ENCODE measurements at regions not wholly inside any gene's neighbourhood (a gene's known extent, or its start where the extent isn't known, plus 50 kb on each side); places are given as distances from the start of the nearest gene placed in this dataset.

GRCh38 chr10:91354166-91355075 is 55.7 kb upstream of the HECTD2 start:
- no peaks in the 10 kb centered on the region for H3K27me3 ChIP-seq (ENCODE audit: insufficient read depth, low read length, poor library complexity)
- H3K56ac ChIP-seq (ENCODE audit: low read length): no peak overlapping the region
- no peak overlapping the region for H2BK120ac ChIP-seq (ENCODE audit: low read depth, low read length)
- no peak overlapping the region for H3K4me2 ChIP-seq (ENCODE audit: low read length)
- no peak overlapping the region for H3K9ac ChIP-seq (ENCODE audit: low read length)
- no CpG with 5 or more reads among the region's 4 CpGs for WGBS (ENCODE audit: extremely low coverage, insufficient coverage, low lambda C conversion rate)
- H4K8ac ChIP-seq (ENCODE audit: low read depth, low read length): no peak overlapping the region
- no peak overlapping the region for H2BK5ac ChIP-seq (ENCODE audit: low read length)
- H3K36me3 ChIP-seq (ENCODE audit: control insufficient read depth, insufficient read depth, low read length): no peaks in the 10 kb centered on the region
- no peak overlapping the region for H3K23ac ChIP-seq (ENCODE audit: low read length)
- H2BK15ac ChIP-seq (replicated peaks; ENCODE audit: low read depth): no peak overlapping the region
- no peaks in the 10 kb centered on the region for H3K79me1 ChIP-seq (ENCODE audit: low read length)
- DNase-seq: no peak
- H4K5ac ChIP-seq (ENCODE audit: low read length): no peak overlapping the region
- no peak overlapping the region for H3K4ac ChIP-seq (ENCODE audit: low read depth, low read length)
- no peak overlapping the region for H3K27ac ChIP-seq (ENCODE audit: low read depth, low read length)
- no peaks in the 10 kb centered on the region for H3K79me2 ChIP-seq (ENCODE audit: control insufficient read depth, insufficient read depth, low read length)
- H2AK5ac ChIP-seq (ENCODE audit: low read length): no peak overlapping the region
- H3K4me3 ChIP-seq (ENCODE audit: low read length): no peak overlapping the region
- H3K18ac ChIP-seq (ENCODE audit: low read length): no peak overlapping the region
- no peaks in the 10 kb centered on the region for H3K4me1 ChIP-seq (ENCODE audit: control insufficient read depth, low read depth, low read length)

- no peak overlapping the region for H3K9ac ChIP-seq (ENCODE audit: low read length)
- H3K4me2 ChIP-seq (ENCODE audit: low read length): no peak overlapping the region
- no CpG with 5 or more reads among the region's 3 CpGs for WGBS (ENCODE audit: extremely low coverage, insufficient coverage, low lambda C conversion rate)
- H2BK120ac ChIP-seq (ENCODE audit: low read depth, low read length): no peak overlapping the region
- H3K79me1 ChIP-seq (ENCODE audit: low read length): no peaks in the 10 kb centered on the region
- H3K79me2 ChIP-seq (ENCODE audit: control insufficient read depth, insufficient read depth, low read length): no peaks in the 10 kb centered on the region
- H3K27ac ChIP-seq (ENCODE audit: low read depth, low read length): no peak overlapping the region
- no peak overlapping the region for H2BK5ac ChIP-seq (ENCODE audit: low read length)
- H4K8ac ChIP-seq (ENCODE audit: low read depth, low read length): no peak overlapping the region
- no peak for DNase-seq
- H3K36me3 ChIP-seq (ENCODE audit: control insufficient read depth, insufficient read depth, low read length): no peaks in the 10 kb centered on the region
- no peak overlapping the region for H2AK5ac ChIP-seq (ENCODE audit: low read length)
- no peak overlapping the region for H3K18ac ChIP-seq (ENCODE audit: low read length)
- H3K4me3 ChIP-seq (ENCODE audit: low read length): no peak overlapping the region
- no peaks in the 10 kb centered on the region for H3K27me3 ChIP-seq (ENCODE audit: insufficient read depth, low read length, poor library complexity)
- H3K56ac ChIP-seq (ENCODE audit: low read length): no peak overlapping the region
- H3K4ac ChIP-seq (ENCODE audit: low read depth, low read length): no peak overlapping the region
- no peaks in the 10 kb centered on the region for H3K4me1 ChIP-seq (ENCODE audit: control insufficient read depth, low read depth, low read length)
- no peak overlapping the region for H2BK15ac ChIP-seq (replicated peaks; ENCODE audit: low read depth)
- no peak overlapping the region for H4K5ac ChIP-seq (ENCODE audit: low read length)
- no peak overlapping the region for H3K23ac ChIP-seq (ENCODE audit: low read length)
These were observed 54.1 kb upstream of the HECTD2 start for GRCh38 chr10:91355998-91356397.

DNA sequence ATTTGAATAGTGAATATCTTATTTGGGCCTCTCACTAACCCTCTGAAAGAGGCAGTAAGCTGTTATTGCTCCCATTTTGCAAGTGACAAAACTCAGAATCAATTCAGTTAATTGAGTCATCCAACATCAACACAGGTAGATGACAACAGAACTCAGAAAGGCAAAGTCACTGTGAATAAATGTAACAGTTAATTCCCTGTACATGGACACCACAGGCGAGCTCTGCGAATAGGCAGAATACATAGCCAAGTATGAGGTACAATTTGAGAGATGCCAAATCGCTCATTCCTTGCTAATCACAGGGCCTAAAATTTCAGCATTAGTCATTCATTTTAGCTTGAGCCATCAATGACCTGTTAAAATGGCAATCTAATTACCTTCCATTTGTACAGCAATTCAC is 52.6 kb upstream of the HECTD2 start:
- no peaks in the 10 kb centered on the region for H3K27me3 ChIP-seq (ENCODE audit: insufficient read depth, low read length, poor library complexity)
- no peak overlapping the region for H2BK15ac ChIP-seq (replicated peaks; ENCODE audit: low read depth)
- H3K18ac ChIP-seq (ENCODE audit: low read length): no peak overlapping the region
- no peak overlapping the region for H2AK5ac ChIP-seq (ENCODE audit: low read length)
- H4K8ac ChIP-seq (ENCODE audit: low read depth, low read length): no peak overlapping the region
- H3K4me3 ChIP-seq (ENCODE audit: low read length): no peak overlapping the region
- no CpG with 5 or more reads among the region's 3 CpGs for WGBS (ENCODE audit: extremely low coverage, insufficient coverage, low lambda C conversion rate)
- H3K4ac ChIP-seq (ENCODE audit: low read depth, low read length): no peak overlapping the region
- H3K36me3 ChIP-seq (ENCODE audit: control insufficient read depth, insufficient read depth, low read length): no peaks in the 10 kb centered on the region
- H2BK120ac ChIP-seq (ENCODE audit: low read depth, low read length): no peak overlapping the region
- no peak for DNase-seq
- no peak overlapping the region for H4K5ac ChIP-seq (ENCODE audit: low read length)
- no peak overlapping the region for H2BK5ac ChIP-seq (ENCODE audit: low read length)
- no peak overlapping the region for H3K9ac ChIP-seq (ENCODE audit: low read length)
- H3K4me2 ChIP-seq (ENCODE audit: low read length): no peak overlapping the region
- H3K56ac ChIP-seq (ENCODE audit: low read length): no peak overlapping the region
- no peaks in the 10 kb centered on the region for H3K79me2 ChIP-seq (ENCODE audit: control insufficient read depth, insufficient read depth, low read length)
- no peak overlapping the region for H3K23ac ChIP-seq (ENCODE audit: low read length)
- no peak overlapping the region for H3K27ac ChIP-seq (ENCODE audit: low read depth, low read length)
- H3K79me1 ChIP-seq (ENCODE audit: low read length): no peaks in the 10 kb centered on the region
- H3K4me1 ChIP-seq (ENCODE audit: control insufficient read depth, low read depth, low read length): no peaks in the 10 kb centered on the region
